ENCODE measurements at regions not wholly inside any gene's neighbourhood (a gene's known extent, or its start where the extent isn't known, plus 50 kb on each side); places are given as distances from the start of the nearest gene placed in this dataset.

- H3K36me3 Mint-ChIP-seq (ENCODE audit: low read depth), result no peaks in the 10 kb centered on the region
- no peak for TF ChIP-seq CTCF (IDR thresholded peaks at IDR 0.05)
- H3K9me3 Mint-ChIP-seq, result no peaks in the 10 kb centered on the region
- H3K27ac Mint-ChIP-seq, result no peak overlapping the region
- H3K4me1 Mint-ChIP-seq (ENCODE audit: low read depth), result no peaks in the 10 kb centered on the region
- peaks cover 31% of the 10 kb centered on the region for H3K27me3 Mint-ChIP-seq (ENCODE audit: insufficient read depth)
- no peak overlapping the region for H3K4me3 Mint-ChIP-seq
- DNase-seq, result no peak
These were observed 104.9 kb downstream of the TEX29 start for GRCh38 chr13:111425326-111425725.

GRCh38 chr13:111429064-111429558 lies 108.7 kb downstream of the TEX29 start:
- Mint-ChIP-seq H3K36me3 (ENCODE audit: low read depth) (no peaks in the 10 kb centered on the region), H3K4me1 (ENCODE audit: low read depth) (no peaks in the 10 kb centered on the region), H3K4me3 (no peak overlapping the region), H3K9me3 (no peaks in the 10 kb centered on the region), H3K27me3 (ENCODE audit: insufficient read depth) (peaks cover 30% of the 10 kb centered on the region), H3K27ac (no peak overlapping the region)
- TF ChIP-seq CTCF (IDR thresholded peaks at IDR 0.05), result peak; percentile 72
- DNase-seq, result peak; percentile 20

GRCh38 chr13:111431206-111431605 lies 110.8 kb downstream of the TEX29 start:
- DNase-seq, result no peak
- no peaks in the 10 kb centered on the region for H3K36me3 Mint-ChIP-seq (ENCODE audit: low read depth)
- no peak overlapping the region for H3K27ac Mint-ChIP-seq
- no peaks in the 10 kb centered on the region for H3K4me1 Mint-ChIP-seq (ENCODE audit: low read depth)
- TF ChIP-seq CTCF (IDR thresholded peaks at IDR 0.05), result no peak
- no peak overlapping the region for H3K4me3 Mint-ChIP-seq
- H3K27me3 Mint-ChIP-seq (ENCODE audit: insufficient read depth), result peaks cover 23% of the 10 kb centered on the region
- no peaks in the 10 kb centered on the region for H3K9me3 Mint-ChIP-seq

GRCh38 chr13:111434578-111435159 lies 114.2 kb downstream of the TEX29 start:
- DNase-seq, result no peak
- Mint-ChIP-seq H3K27me3 (ENCODE audit: insufficient read depth) (peaks cover 18% of the 10 kb centered on the region), H3K9me3 (no peaks in the 10 kb centered on the region), H3K4me1 (ENCODE audit: low read depth) (no peaks in the 10 kb centered on the region), H3K36me3 (ENCODE audit: low read depth) (no peaks in the 10 kb centered on the region), H3K4me3 (no peak overlapping the region), H3K27ac (no peak overlapping the region)
- TF ChIP-seq CTCF (IDR thresholded peaks at IDR 0.05), result no peak

- H3K4me3 Mint-ChIP-seq, result no peak overlapping the region
- H3K4me1 Mint-ChIP-seq (ENCODE audit: low read depth), result no peaks in the 10 kb centered on the region
- no peaks in the 10 kb centered on the region for H3K36me3 Mint-ChIP-seq (ENCODE audit: low read depth)
- no peaks in the 10 kb centered on the region for H3K9me3 Mint-ChIP-seq
- no peak for DNase-seq
- no peak overlapping the region for H3K27ac Mint-ChIP-seq
- H3K27me3 Mint-ChIP-seq (ENCODE audit: insufficient read depth), result peaks cover 18% of the 10 kb centered on the region
- no peak for TF ChIP-seq CTCF (IDR thresholded peaks at IDR 0.05)
These were observed 116.0 kb downstream of the TEX29 start for GRCh38 chr13:111436446-111436845.
